B cell (primary cell): ENCODE measurements at regions not wholly inside any gene's neighbourhood (a gene's known extent, or its start where the extent isn't known, plus 50 kb on each side); places are given as distances from the start of the nearest gene placed in this dataset.

Experiments used
- ATAC-seq: fragments of 200-7000 bp; cut with Tn5 transposase; one replicate; pipeline ENCODE4 v1.10.0; 2021; ENCODE audit warnings: low read depth, mild to moderate bottlenecking, moderate number of reproducible peaks, moderate library complexity
- CTCF ChIA-PET: fragments of 350-600 bp; sonication (Branson Sonifier 250); formaldehyde crosslinking; loops from one replicate; lab custom pipeline; 2021; ENCODE audit warnings: antibody characterized with exemption, inconsistent platforms; lab: Charles Lee
- POLR2A ChIA-PET: fragments of 350-600 bp; sonication (Branson Sonifier 250); formaldehyde crosslinking; loops from one replicate; lab custom pipeline; 2021; ENCODE audit warnings: antibody characterized with exemption; lab: Charles Lee
- DNase-seq: peaks from one replicate; pipeline ENCODE4 v3.0.0; 2013
- H2AFZ ChIP-seq: 2 replicates; pipeline ENCODE4 v1.6.1; 2012; ENCODE audit warnings: mild to moderate bottlenecking, low read depth, low read length; ENCODE audit not compliant: insufficient read depth, poor library complexity, severe bottlenecking
- H3K27ac ChIP-seq, 2 donors: 1 replicate in 1 of 2; 2 replicates in 1 of 2; pipeline ENCODE4 v1.5.1; 2012 to 2013; ENCODE audit warnings: low read length in 2 of 2, mild to moderate bottlenecking in 2 of 2, moderate library complexity in 1 of 2
- H3K27me3 ChIP-seq, 4 experiments: fragments of 200-600 bp in 1 of 4; sonication (generic) in 1 of 4; replicated peaks in 1 of 4; 1 replicate in 2 of 4; 2 replicates in 2 of 4; pipeline versions ENCODE4 v1.6.1 to v1.7.0; 2013 to 2016; ENCODE audit warnings: low read length in 3 of 4, mild to moderate bottlenecking in 2 of 4, mixed read lengths in 1 of 4, moderate library complexity in 1 of 4; ENCODE audit not compliant: insufficient read depth in 4 of 4, control insufficient read depth in 3 of 4; ENCODE audit errors: control extremely low read depth in 1 of 4
- H3K36me3 ChIP-seq, 2 experiments: replicated peaks in 1 of 2; 1 replicate in 1 of 2; 2 replicates in 1 of 2; pipeline versions ENCODE4 v1.6.1 to v1.7.1; 2013; ENCODE audit warnings: low read length in 1 of 2; ENCODE audit not compliant: insufficient read depth in 2 of 2, control insufficient read depth in 1 of 2; ENCODE audit errors: control extremely low read depth in 1 of 2, extremely low read depth in 1 of 2
- H3K4me1 ChIP-seq, 2 donors: fragments of 200-600 bp in 1 of 2; sonication (generic) in 1 of 2; 1 replicate in 1 of 2; 2 replicates in 1 of 2; pipeline versions ENCODE4 v1.5.1 to v1.6.1; 2013 to 2017; ENCODE audit warnings: low read length in 2 of 2; ENCODE audit not compliant: control insufficient read depth in 2 of 2, insufficient read depth in 2 of 2
- H3K4me2 ChIP-seq: replicated peaks from 2 replicates; pipeline ENCODE3; 2012; ENCODE audit warnings: mild to moderate bottlenecking, low read depth, low read length; ENCODE audit not compliant: poor library complexity, severe bottlenecking
- H3K4me3 ChIP-seq, 5 experiments: fragments of 200-600 bp in 1 of 5; sonication (generic) in 1 of 5; 1 replicate in 3 of 5; 2 replicates in 2 of 5; pipeline versions ENCODE4 v1.5.1 to v1.7.0; 2011 to 2016; ENCODE audit warnings: low read length in 4 of 5, mild to moderate bottlenecking in 4 of 5, low read depth in 2 of 5, control low read depth in 1 of 5, moderate library complexity in 1 of 5; ENCODE audit not compliant: insufficient read depth in 1 of 5; ENCODE audit errors: control extremely low read depth in 1 of 5, extremely low read depth in 1 of 5
- H3K79me2 ChIP-seq: fragments of 200-600 bp; sonication (generic); one replicate; pipeline ENCODE4 v1.6.0; 2016; ENCODE audit warnings: low read length; ENCODE audit not compliant: control insufficient read depth, insufficient read depth
- H3K9ac ChIP-seq: fragments of 200-600 bp; sonication (generic); 2 replicates; pipeline ENCODE4 v1.6.1; 2017; ENCODE audit warnings: mild to moderate bottlenecking, low read length, moderate library complexity
- H3K9me3 ChIP-seq, 3 donors: one replicate each; pipeline versions ENCODE4 v1.6.1 to v1.7.1; 2013; ENCODE audit warnings: low read length in 2 of 3; ENCODE audit not compliant: control insufficient read depth in 2 of 3, insufficient read depth in 1 of 3; ENCODE audit errors: control extremely low read depth in 1 of 3
- H4K20me1 ChIP-seq: 2 replicates; pipeline ENCODE4 v1.6.0; 2012; ENCODE audit warnings: mild to moderate bottlenecking, low read length; ENCODE audit not compliant: insufficient read depth, control insufficient read depth, poor library complexity, severe bottlenecking
- H3K27ac Mint-ChIP-seq: one replicate; pipeline ENCODE4 v1.8.0; 2021; ENCODE audit warnings: mixed read lengths
- H3K27me3 Mint-ChIP-seq: one replicate; pipeline ENCODE4 v1.8.0; 2021; ENCODE audit warnings: mixed read lengths
- H3K4me1 Mint-ChIP-seq: one replicate; pipeline ENCODE4 v1.8.0; 2021; ENCODE audit warnings: mixed read lengths
- H3K4me3 Mint-ChIP-seq: one replicate; pipeline ENCODE4 v1.8.0; 2021; ENCODE audit warnings: mixed read lengths
- H3K9me3 Mint-ChIP-seq: one replicate; pipeline ENCODE4 v1.8.0; 2022; ENCODE audit warnings: mixed read lengths; ENCODE audit not compliant: insufficient read depth
- CTCF ChIP-seq: fragments of 200-600 bp; IDR thresholded peaks from one replicate; pipeline ENCODE4 v1.8.0; 2022; ENCODE audit warnings: antibody characterized with exemption, mild to moderate bottlenecking
- EZH2 ChIP-seq: IDR thresholded peaks from 2 replicates; pipeline ENCODE4 v1.6.1; 2012; ENCODE audit warnings: borderline replicate concordance, low read depth, mild to moderate bottlenecking, moderate library complexity, low read length; ENCODE audit not compliant: insufficient read depth, poor library complexity, severe bottlenecking
- WGBS: methylation state at CpG from one replicate; pipeline ENCODE4 v1.1.5; 2013; ENCODE audit warnings: missing lambda C conversion rate; ENCODE audit not compliant: insufficient coverage; 5-methylcytosine and 5-hydroxymethylcytosine counted together
- intact Hi-C: fragments of 100-400 bp; cut with micrococcal nuclease; formaldehyde crosslinking; loops from one replicate; pipeline ENCODE4 v1.10.0; 2022

DNA sequence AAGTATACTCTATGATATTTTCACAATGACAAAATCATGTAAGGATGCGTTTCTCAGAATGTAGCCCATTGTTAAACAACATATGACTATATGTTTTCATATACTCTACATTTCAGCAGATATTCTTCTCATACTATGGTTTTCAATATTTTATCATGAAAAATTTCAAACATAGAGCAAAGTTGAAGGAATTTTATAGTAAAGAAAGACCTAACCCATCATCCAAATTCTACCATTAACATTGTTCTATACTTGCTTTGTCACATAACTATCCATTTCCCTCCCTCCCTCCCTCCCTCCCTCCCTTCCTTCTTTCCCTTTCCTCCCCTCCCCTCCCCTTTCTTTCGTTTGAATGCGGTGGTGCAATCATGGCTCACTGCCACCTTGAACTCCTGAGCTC, 109.4 kb downstream of the FHIP1A start:
- Mint-ChIP-seq H3K9me3 (no peaks in the 10 kb centered on the region), H3K4me3 (no peak overlapping the region), H3K4me1 (no peaks in the 10 kb centered on the region), H3K27ac (no peak overlapping the region), H3K27me3 (peaks cover 4% of the 10 kb centered on the region)
- no peaks in the 10 kb centered on the region for H3K9me3 ChIP-seq
- ChIA-PET CTCF (no interaction called here), POLR2A (no interaction called here)
- H3K79me2 ChIP-seq = no peaks in the 10 kb centered on the region
- H3K4me2 ChIP-seq = no peak overlapping the region
- WGBS = 100% methylated on average over 2 of the region's 3 CpGs
- H4K20me1 ChIP-seq = no peaks in the 10 kb centered on the region
- no peaks in the 10 kb centered on the region for H3K36me3 ChIP-seq
- H3K9ac ChIP-seq = no peak overlapping the region
- H3K4me1 ChIP-seq = no peaks in the 10 kb centered on the region
- no peak overlapping the region for H2AFZ ChIP-seq
- ATAC-seq (no peak), DNase-seq (no peak)
- no peak overlapping the region for H3K27ac ChIP-seq
- TF ChIP-seq CTCF (no peak), EZH2 (no peak)
- intact Hi-C loops = no loop called here
- H3K4me3 ChIP-seq = no peak overlapping the region
- H3K27me3 ChIP-seq = no peaks in the 10 kb centered on the region

DNA sequence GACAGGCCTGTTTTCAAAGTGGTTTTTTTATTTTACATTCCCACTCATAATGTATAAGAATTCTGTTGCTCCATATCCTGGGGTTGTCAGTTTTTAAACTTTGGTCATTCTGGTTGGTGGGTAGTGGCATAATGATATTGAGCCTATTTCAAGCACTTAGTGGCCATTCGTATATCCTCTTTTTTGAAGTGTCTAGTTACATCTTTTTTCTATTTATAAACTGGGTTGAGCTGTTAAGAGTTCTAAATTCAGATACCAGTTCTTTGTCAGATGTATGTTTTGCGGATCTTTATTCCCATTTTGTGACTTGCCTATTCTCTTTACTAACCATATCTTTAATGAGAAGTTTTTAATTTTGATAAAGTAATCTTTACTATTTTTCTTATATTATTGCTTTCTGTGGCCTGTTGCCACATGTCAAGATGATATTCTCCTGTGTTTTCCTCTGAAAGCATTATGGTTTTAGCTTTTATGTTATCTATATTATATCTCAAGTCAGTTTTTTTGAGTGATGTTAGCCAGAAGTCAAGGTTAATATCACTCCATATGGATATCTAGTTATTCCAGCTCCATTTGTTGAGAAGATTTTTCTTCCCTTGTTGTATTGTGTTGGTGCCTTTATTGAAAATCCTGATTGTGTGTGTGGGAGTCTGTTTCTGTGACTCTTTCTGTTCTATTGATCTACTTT, 110.9 kb downstream of the FHIP1A start:
- Histone ChIP-seq H3K4me1 (no peaks in the 10 kb centered on the region), H3K9me3 (no peaks in the 10 kb centered on the region), H3K4me2 (no peak overlapping the region), H3K27ac (no peak overlapping the region), H3K79me2 (no peaks in the 10 kb centered on the region), H3K4me3 (no peak overlapping the region), H2AFZ (no peak overlapping the region), H4K20me1 (no peaks in the 10 kb centered on the region), H3K36me3 (no peaks in the 10 kb centered on the region), H3K27me3 (no peaks in the 10 kb centered on the region), H3K9ac (no peak overlapping the region)
- Mint-ChIP-seq H3K4me1 (no peaks in the 10 kb centered on the region), H3K27ac (no peak overlapping the region), H3K4me3 (no peak overlapping the region), H3K9me3 (no peaks in the 10 kb centered on the region), H3K27me3 (peaks cover 8% of the 10 kb centered on the region)
- ATAC-seq (no peak), DNase-seq (no peak)
- CTCF ChIA-PET = no interaction called here
- POLR2A ChIA-PET = no interaction called here
- no CpG with 5 or more reads among the region's 2 CpGs for WGBS
- intact Hi-C loops = no loop called here
- TF ChIP-seq EZH2 = no peak
- TF ChIP-seq CTCF = no peak
